ENCODE measurements at regions not wholly inside any gene's neighbourhood (a gene's known extent, or its start where the extent isn't known, plus 50 kb on each side); places are given as distances from the start of the nearest gene placed in this dataset.

- no peak for DNase-seq
Observed at GRCh38 chr14:71692496-71692895, 239.7 kb upstream of the RGS6 start.

GRCh38 chr14:71693381-71693780 lies 238.8 kb upstream of the RGS6 start:
- no peak for DNase-seq

- DNase-seq = no peak
Observed at GRCh38 chr14:71694591-71695530, 237.4 kb upstream of the RGS6 start.

DNA sequence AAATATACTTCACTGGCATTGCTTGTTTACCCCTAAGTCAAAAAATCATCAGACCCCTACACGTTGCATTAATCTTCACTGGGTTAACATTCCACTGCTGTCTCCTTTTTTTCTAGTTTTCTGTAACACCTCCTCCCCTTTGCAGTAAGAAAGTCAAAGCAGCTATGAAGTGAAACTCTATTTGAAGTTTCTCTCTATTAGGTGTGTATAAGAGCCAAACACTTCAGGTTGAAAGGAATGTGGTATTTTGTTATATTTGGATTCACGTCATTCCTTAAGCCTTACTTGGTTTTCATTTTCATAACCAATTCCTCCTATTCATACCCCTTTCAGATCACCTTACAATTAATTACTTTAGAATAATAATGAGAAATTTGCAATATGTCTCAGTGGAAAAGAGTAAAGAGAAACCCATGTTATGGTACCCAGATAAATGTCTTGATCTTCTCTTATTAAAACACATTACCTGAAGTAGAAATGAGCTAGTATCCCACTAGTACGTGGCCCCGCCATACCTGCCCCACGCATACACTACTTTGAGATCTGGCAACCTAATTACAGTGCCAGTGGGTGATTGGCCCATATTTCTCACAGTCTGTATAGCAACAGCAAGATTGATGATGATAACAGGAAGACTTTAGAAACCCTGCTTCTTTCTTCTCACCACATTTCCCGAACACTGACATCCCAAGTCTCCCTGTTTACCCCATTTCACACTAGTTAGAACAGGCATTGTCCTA lies 236.4 kb upstream of the RGS6 start:
- no peak for DNase-seq

DNA sequence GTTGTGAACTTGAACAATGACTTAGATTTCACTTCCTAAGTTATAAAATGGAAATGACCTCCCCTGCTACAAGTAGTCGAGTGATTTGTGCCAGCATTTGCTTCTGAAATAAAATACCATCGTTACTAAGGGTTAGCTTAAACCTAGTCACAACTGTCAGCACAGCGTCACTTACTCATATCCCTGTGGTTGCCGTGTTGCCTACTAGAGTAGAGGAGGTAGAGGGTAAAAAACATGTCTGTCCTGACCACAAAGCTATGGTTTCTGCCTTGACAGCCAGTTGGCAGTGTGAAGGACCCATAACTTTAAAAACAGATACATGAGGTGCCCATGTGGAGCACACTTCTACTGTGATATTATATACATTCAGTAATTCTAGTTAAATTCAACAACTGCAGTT lies 234.2 kb upstream of the RGS6 start:
- DNase-seq = no peak

- no peak for DNase-seq
Observed at GRCh38 chr14:71698673-71699072, 233.6 kb upstream of the RGS6 start.

- DNase-seq = no peak
Observed at GRCh38 chr14:71701990-71702389, 230.2 kb upstream of the RGS6 start.

DNA sequence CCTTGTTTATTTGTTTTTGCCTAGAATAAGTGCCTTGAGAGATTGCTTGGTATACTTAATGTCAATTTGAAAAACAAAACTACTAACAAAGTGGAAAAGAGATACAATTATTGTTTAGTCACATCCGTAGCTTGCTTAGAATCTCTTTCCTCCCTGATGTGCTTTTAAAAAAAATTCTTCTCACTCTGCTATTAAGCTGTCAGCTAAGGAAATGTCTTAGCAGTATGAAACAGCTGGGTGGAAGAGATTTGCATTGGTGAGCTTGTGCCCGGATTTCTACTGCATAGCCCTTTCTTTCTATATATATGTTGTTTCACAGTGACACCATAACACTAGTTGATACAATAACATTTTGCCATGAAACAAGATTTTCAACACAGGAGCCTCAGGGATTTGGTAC lies 229.4 kb upstream of the RGS6 start:
- peak; percentile 81 for DNase-seq

DNA sequence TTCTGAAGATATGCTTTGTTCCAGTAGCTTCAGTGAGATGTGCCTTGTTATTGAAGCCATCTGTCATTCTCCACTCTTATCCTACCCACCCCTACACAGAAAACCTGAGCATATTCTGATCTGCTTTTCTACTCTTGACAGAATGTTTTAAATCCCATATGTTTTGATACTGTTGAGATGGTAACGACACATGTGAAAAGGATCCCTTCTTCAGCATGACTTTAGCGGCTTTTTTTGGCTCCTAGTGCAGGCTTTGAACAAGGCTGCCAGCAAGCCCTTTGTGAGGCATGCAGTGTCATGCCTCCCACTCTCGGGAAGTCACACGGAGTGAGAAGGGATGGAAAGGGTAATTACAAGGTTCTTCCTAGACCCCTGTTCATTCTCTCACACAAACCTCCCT lies 228.8 kb upstream of the RGS6 start:
- DNase-seq = peak; percentile 85

DNA sequence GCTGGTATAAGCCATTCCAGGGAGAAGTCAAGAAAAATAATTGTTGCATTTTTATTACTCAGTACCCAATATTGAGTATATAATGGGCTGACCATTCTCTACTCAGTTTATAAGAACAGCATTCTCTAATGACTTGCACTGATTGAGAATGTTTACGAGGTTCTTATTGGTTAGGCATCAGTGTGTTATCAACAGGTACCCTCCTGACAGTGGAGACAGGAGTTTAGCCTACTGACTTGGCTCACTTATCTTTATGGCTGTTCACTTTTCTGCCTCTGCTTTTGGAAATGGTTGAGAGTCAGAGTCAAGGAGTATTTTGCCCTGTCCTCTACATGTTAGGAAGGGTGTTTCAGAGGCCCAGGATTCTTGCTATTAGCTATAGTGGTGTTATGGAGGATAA lies 228.0 kb upstream of the RGS6 start:
- DNase-seq = no peak

DNA sequence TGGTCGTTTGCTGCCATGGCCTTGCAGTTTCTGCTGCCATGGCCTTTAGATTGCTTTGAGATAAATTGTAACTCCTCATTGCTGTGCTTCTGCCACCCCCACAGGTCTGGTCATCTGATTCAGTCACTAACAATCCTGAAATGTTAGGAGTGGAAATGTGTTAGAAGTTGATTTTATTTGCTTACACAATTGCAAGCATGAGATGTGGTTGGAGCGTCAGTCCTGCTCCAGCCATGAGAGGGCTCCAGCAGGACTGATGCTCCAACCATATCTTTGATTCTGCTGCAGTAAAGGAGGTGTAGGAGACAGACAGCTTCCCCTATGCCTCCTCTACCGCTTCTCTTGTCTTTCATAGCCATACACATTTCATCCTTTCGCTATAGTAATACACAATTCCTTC lies 226.8 kb upstream of the RGS6 start:
- DNase-seq = peak; percentile 34

DNA sequence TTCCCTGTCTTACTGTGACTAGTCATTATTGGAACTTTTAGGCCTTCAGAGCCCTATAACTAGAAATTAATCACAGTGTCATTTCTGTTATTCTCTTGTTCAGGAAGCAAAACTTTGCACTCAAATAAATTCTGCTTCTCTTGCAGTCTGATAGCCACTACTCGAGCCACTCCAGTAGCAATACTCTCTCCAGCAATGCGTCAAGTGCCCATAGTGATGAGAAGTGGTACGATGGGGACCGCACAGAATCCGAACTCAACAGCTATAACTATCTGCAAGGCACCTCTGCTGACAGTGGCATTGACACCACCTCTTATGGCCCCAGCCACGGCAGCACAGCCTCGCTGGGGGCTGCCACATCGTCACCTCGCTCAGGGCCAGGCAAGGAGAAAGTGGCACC lies 223.2 kb upstream of the RGS6 start:
- no peak for DNase-seq

DNA sequence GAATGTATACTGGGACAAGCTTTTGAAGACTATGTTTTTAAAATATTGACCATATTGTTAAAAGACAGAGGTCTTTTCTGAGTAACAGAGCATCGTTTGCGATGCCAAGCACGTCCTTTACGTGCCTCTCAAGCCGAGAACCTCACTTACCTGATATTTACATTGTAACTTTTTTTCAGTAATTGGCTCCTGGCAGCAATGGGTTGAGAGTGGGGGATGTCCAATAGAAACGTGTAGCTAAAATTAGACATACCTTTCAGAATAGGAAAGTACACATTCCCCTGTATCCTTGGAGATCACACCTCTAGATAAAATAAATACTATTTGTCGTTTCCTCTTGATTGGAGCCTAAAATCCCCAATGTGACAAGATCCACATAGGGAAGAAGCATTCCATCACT lies 222.2 kb upstream of the RGS6 start:
- DNase-seq = no peak

DNA sequence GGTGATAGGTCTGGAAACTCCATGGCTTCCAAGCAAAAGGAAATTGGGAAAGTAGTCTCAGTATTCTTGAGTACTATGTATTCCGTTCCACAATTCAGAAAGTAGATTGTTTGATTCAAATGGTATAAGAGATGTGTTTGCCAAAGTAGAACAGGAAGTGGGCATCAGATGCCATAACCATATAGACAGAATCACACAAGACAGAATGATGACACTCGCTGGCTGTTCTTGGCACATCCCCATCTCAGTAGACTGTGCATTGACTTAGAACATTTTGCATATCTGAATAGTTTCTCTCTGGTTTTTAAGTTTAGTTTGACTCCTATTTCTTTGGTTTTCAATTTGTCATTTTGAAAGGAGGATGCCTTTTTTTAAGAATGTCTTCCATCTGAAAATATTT lies 221.1 kb upstream of the RGS6 start:
- no peak for DNase-seq

DNA sequence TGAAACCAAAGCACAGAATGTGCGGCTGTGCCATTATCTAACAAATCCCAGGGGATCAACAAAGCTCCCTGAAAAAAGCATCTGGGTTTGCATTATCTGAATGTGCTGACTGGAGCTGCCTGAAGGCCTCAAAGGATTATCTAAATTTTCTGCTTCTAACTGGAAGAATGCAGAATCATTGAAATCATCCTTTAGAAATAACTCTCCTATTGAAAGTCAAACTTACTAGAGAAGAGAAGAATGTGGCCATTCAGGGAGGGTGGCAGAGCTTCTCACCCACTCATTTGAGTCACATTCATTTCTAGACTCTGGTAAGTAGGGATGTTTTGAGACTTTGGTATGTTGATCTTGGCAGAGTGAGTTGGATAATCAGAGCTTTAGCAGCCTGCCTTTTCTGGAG lies 220.6 kb upstream of the RGS6 start:
- DNase-seq = peak; percentile 78

DNA sequence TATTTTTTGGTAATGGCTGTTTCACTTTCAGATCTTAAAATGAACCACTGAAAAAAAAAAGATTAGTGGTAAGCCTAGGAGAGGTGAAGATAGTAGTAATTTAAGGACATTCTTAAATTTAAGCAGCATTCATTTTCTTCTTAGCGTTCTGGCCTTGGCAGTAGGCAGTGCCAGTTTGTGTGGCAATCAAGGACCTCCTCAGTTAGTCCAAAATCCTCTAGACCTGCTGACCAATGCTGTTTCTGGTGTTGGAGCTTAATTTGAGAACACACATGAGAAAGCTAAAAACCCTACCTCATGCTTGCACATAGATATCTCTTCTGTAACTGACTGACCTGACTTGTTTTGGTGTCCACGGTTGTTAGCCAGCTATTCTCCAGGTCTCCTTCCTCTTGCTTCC lies 219.8 kb upstream of the RGS6 start:
- DNase-seq = no peak

- DNase-seq = no peak
Observed at GRCh38 chr14:71713016-71713415, 219.2 kb upstream of the RGS6 start.

GRCh38 chr14:71713451-71713850 lies 218.8 kb upstream of the RGS6 start:
- no peak for DNase-seq

DNA sequence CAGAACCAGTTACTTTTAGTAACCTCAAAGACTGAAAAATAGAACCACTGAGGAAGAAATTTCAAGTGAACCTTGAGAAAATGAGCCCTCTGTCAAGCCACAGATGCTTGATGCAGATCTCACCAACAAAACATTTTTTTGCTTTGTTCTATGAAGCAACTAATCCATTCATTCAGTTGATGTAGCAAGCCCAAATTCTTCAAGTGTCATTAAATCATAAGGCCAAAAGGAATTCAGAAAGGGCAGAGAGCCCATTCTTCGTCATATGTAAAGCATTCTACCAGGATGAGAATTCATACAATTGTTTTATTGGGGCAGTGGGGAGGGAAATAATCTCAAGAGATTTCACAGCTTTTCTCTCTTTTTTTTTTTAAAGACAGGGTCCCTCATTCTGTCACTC lies 218.0 kb upstream of the RGS6 start:
- DNase-seq = no peak

DNA sequence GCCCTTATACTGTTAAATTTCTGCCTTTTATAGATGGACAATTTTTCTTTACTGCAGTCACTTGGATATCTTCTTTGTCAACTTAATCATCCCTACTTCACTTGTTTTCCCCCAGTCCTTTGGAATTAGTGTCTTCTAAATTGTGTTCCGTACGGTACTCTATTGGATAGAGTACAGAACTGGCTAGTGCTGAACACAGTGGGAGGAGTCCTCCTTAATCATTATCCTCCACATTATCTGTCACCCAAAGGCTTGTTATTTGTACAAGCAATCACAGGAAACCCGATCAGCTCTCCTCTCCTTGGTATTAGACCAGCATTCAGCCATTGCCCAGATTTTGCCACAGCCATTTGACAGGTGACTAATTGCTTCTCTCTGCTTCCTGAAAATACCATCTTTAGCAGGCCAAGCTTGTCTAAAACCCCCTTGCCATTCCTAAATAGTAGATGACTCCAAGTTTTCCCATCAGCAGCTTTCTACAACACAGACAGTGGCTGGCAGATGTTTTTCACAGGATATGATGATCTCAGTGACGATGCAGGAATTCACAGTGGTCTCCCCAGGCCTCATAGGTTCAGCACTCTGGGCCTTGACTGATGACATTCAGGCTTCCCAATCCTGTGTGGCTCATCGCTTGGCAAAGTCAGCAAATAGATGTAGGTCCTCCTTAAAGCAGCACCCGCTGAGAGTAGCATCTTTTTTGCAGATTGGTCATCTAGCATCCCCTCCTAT lies 216.0 kb upstream of the RGS6 start:
- DNase-seq = peak; percentile 59

DNA sequence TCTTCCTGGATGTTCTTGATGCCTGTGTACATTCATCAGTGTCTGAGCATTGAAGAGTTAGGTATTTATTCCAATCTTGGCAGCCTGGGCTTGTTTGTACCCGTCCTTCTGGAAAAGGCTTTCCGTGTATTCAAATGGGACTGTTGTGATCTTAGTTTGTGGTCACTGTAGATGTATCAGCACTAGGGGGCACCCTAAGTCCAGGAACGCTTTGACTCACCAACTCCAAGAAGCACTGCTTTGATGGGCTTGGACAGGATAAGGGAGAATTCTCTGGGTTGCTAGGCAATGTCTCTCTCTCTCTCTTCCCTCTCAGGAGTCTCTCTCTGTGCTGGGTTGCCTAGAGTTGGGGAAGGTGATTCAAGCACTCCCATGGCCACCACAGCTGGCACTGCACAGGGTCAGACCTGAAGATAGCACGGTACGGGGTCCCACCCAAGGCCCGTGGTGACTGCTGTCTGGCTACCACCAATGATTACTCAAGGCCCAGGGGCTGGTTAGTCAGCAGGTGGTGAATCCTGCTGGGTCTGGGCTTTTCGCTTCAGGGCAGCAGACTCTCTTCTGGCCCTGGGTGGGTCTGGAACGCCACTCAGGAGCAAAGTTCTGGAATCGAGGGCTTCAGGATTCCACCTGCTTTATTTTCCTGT lies 211.1 kb upstream of the RGS6 start:
- peak; percentile 80 for DNase-seq

DNA sequence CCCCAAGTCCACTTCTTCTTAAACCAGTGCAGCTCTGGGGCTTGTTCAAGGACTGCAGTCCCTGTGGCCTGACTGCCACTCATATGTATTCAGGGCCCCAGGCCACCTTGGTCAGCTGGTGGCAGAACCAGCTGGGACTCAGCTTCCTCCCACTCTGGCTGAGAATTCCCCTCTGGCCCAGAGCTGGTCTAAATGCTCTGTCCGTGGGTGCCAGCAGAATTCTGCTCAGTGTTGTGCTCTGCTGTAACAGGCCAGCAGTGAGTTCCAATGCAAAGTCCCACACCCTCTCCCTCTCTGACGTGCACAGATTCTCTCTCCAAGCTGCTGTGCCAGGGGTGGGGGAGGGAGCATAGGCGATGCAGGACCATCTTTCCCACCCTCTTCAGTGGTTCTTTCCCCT lies 210.4 kb upstream of the RGS6 start:
- no peak for DNase-seq

DNA sequence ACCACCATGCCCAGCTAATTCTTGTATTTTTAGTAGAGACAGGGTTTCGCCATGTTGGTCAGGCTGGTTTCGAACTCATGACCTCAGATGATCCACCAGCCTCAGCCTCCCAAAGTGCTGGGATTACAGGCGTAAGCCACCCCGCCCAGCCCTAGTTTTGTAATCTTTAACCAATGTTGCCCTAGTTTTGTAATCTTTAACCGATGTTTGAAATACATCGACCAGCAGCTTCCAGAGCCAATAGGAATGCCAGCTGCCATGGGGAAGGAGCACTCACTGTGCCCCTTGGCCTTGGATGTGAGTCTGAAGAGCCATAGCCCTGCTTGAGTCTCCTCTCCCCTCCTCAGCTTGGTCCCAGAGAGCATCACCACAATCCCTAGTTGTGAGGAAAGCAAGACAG lies 209.3 kb upstream of the RGS6 start:
- no peak for DNase-seq

All from NCI-H82 (cell line).